Thyroid gland (tissue), 4 donors: ENCODE measurements at regions not wholly inside any gene's neighbourhood (a gene's known extent, or its start where the extent isn't known, plus 50 kb on each side); places are given as distances from the start of the nearest gene placed in this dataset.

ENCODE experiments used
- CTCF ChIP-seq, 6 experiments: fragments of 200-600 bp in 3 of 6; fragments of 450-650 bp in 3 of 6; sonication (generic) in 3 of 6; IDR thresholded peaks; one replicate each; pipeline ENCODE4 v1.5.1; 2016 to 2019; ENCODE audit warnings: antibody characterized with exemption in 6 of 6, mild to moderate bottlenecking in 2 of 6, inconsistent platforms in 1 of 6, moderate library complexity in 1 of 6
- POLR2A ChIP-seq, 2 donors: fragments of 450-650 bp; IDR thresholded peaks; one replicate each; pipeline ENCODE4 v1.6.1; 2017; ENCODE audit warnings: antibody characterized with exemption in 2 of 2, mild to moderate bottlenecking in 2 of 2, moderate library complexity in 1 of 2

GRCh38 chrX:110989869-110990268, 106.1 kb upstream of the PAK3 start:
- TF ChIP-seq CTCF (IDR thresholded peaks at IDR 0.05) (no peak), POLR2A (IDR thresholded peaks at IDR 0.05) (no peak)
